ENCODE measurements at regions not wholly inside any gene's neighbourhood (a gene's known extent, or its start where the extent isn't known, plus 50 kb on each side); places are given as distances from the start of the nearest gene placed in this dataset.

DNA sequence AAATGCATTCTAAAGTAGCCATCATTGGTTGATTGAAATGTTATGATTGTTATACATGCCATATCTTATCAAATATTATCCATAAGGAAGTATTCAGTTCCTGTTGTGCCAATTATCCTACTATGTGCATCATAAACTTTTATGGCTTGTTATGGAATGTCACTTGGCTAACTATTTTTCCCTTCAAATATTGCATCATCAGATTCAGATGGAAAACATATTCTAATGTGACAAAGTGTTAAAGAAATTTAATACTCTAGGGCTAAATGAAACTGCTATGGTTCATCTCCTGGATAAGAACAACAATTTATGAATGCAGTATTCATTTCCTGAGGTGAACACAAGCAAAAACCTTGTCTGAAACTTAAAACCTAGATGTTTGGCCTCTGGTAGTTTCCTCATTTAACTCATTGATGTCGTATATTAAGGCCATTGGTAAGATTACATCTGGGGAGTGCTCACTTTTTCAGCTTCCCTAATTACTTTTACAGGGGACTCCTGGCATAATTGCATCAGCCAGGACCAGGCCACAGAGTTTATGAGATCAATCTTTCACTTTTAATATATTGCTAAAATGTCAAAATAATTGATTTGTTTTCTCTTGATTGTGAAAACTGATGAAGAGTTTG is 134.9 kb upstream of the CEP162 start:
- TF ChIP-seq, protein P1, sequence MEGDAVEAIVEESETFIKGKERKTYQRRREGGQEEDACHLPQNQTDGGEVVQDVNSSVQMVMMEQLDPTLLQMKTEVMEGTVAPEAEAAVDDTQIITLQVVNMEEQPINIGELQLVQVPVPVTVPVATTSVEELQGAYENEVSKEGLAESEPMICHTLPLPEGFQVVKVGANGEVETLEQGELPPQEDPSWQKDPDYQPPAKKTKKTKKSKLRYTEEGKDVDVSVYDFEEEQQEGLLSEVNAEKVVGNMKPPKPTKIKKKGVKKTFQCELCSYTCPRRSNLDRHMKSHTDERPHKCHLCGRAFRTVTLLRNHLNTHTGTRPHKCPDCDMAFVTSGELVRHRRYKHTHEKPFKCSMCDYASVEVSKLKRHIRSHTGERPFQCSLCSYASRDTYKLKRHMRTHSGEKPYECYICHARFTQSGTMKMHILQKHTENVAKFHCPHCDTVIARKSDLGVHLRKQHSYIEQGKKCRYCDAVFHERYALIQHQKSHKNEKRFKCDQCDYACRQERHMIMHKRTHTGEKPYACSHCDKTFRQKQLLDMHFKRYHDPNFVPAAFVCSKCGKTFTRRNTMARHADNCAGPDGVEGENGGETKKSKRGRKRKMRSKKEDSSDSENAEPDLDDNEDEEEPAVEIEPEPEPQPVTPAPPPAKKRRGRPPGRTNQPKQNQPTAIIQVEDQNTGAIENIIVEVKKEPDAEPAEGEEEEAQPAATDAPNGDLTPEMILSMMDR (IDR thresholded peaks at IDR 0.05): no peak
- TF ChIP-seq POLR2AphosphoS5 (IDR thresholded peaks at IDR 0.05; ENCODE audit: insufficient read depth in 1 of 2, low read depth in 1 of 2) (no peak), POLR2A (IDR thresholded peaks at IDR 0.05) (no peak)
